Uterus (tissue), 2 donors: ENCODE measurements at regions not wholly inside any gene's neighbourhood (a gene's known extent, or its start where the extent isn't known, plus 50 kb on each side); places are given as distances from the start of the nearest gene placed in this dataset.

Experiments
- POLR2A ChIP-seq, 2 donors: fragments of 450-650 bp; IDR thresholded peaks; one replicate each; pipeline ENCODE4 v1.6.1; 2016; ENCODE audit warnings: antibody characterized with exemption in 2 of 2, mild to moderate bottlenecking in 1 of 2, moderate library complexity in 1 of 2
- TF ChIP-seq, protein P1 (sequence below), 4 experiments: fragments of 200-600 bp in 2 of 4; fragments of 450-650 bp in 2 of 4; sonication (generic) in 2 of 4; IDR thresholded peaks; one replicate each; pipeline ENCODE4 v1.5.1; 2016 to 2019; ENCODE audit warnings: antibody characterized with exemption in 4 of 4, mild to moderate bottlenecking in 2 of 4, moderate library complexity in 1 of 4

- TF ChIP-seq, protein P1, sequence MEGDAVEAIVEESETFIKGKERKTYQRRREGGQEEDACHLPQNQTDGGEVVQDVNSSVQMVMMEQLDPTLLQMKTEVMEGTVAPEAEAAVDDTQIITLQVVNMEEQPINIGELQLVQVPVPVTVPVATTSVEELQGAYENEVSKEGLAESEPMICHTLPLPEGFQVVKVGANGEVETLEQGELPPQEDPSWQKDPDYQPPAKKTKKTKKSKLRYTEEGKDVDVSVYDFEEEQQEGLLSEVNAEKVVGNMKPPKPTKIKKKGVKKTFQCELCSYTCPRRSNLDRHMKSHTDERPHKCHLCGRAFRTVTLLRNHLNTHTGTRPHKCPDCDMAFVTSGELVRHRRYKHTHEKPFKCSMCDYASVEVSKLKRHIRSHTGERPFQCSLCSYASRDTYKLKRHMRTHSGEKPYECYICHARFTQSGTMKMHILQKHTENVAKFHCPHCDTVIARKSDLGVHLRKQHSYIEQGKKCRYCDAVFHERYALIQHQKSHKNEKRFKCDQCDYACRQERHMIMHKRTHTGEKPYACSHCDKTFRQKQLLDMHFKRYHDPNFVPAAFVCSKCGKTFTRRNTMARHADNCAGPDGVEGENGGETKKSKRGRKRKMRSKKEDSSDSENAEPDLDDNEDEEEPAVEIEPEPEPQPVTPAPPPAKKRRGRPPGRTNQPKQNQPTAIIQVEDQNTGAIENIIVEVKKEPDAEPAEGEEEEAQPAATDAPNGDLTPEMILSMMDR (IDR thresholded peaks at IDR 0.05): peak; percentile 12 to 65 (median 52)
- TF ChIP-seq POLR2A (IDR thresholded peaks at IDR 0.05): no peak
These were observed 880.5 kb upstream of the DEFB115 start for GRCh38 chr20:30376767-30377658.
